GM06990 (cell line): ENCODE measurements at regions not wholly inside any gene's neighbourhood (a gene's known extent, or its start where the extent isn't known, plus 50 kb on each side); places are given as distances from the start of the nearest gene placed in this dataset.

Experiments
- DNase-seq: peaks from one replicate; pipeline ENCODE4 v3.0.0-alpha.2; 2011; ENCODE audit not compliant: insufficient read length; ENCODE audit errors: extremely low read depth
- H3K27me3 ChIP-seq: replicated peaks from 2 replicates; pipeline ENCODE4 v1.6.0; 2011; ENCODE audit warnings: low read length; ENCODE audit not compliant: control insufficient read depth, insufficient read depth
- H3K36me3 ChIP-seq: 2 replicates; pipeline ENCODE4 v1.5.1; 2011; ENCODE audit warnings: low read length; ENCODE audit not compliant: control insufficient read depth, insufficient read depth
- H3K4me3 ChIP-seq: replicated peaks from 2 replicates; pipeline ENCODE4 v1.5.1; 2011; ENCODE audit warnings: low read depth, mild to moderate bottlenecking, control low read depth, low read length
- TF ChIP-seq, protein P1 (sequence below): IDR thresholded peaks from 2 replicates; pipeline ENCODE4 v1.5.1; 2011; ENCODE audit warnings: low read length, control low read depth, mild to moderate bottlenecking, inconsistent platforms; ENCODE audit not compliant: insufficient read depth, poor library complexity, severe bottlenecking

GRCh38 chr4:71258323-71258722 is 80.5 kb upstream of the SLC4A4 start:
- no peaks in the 10 kb centered on the region for H3K36me3 ChIP-seq
- no peak overlapping the region for H3K4me3 ChIP-seq
- TF ChIP-seq, protein P1, sequence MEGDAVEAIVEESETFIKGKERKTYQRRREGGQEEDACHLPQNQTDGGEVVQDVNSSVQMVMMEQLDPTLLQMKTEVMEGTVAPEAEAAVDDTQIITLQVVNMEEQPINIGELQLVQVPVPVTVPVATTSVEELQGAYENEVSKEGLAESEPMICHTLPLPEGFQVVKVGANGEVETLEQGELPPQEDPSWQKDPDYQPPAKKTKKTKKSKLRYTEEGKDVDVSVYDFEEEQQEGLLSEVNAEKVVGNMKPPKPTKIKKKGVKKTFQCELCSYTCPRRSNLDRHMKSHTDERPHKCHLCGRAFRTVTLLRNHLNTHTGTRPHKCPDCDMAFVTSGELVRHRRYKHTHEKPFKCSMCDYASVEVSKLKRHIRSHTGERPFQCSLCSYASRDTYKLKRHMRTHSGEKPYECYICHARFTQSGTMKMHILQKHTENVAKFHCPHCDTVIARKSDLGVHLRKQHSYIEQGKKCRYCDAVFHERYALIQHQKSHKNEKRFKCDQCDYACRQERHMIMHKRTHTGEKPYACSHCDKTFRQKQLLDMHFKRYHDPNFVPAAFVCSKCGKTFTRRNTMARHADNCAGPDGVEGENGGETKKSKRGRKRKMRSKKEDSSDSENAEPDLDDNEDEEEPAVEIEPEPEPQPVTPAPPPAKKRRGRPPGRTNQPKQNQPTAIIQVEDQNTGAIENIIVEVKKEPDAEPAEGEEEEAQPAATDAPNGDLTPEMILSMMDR = no peak
- DNase-seq = no peak
- no peaks in the 10 kb centered on the region for H3K27me3 ChIP-seq

DNA sequence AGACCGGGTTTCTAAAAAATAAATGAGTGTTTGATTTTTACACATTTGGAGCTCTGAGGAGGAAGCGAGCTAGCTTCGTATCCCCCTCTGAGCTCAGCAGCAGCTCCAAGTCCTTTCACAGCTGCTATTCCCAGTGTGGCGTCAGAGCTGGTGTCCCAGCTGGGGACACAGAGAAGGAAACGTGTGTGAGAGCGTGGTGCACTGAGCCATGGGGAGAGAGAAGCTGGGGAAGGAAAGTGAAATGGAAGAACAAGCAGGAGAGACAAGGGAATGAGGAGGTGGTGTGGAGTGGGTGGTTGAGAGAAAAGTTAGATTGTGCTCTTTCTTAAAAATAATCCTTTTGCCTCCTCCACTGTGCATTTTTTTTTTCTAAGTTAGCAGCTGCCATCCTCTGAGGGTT is 79.5 kb upstream of the SLC4A4 start:
- Histone ChIP-seq H3K27me3 (no peaks in the 10 kb centered on the region), H3K4me3 (no peak overlapping the region), H3K36me3 (no peaks in the 10 kb centered on the region)
- DNase-seq = no peak
- TF ChIP-seq, protein P1 = no peak

- H3K4me3 ChIP-seq = no peak overlapping the region
- no peak for DNase-seq
Observed at GRCh38 chr4:71259911-71260331, 78.9 kb upstream of the SLC4A4 start.

GRCh38 chr4:71260544-71260943 is 78.3 kb upstream of the SLC4A4 start:
- TF ChIP-seq, protein P1 = no peak
- Histone ChIP-seq H3K36me3 (no peaks in the 10 kb centered on the region), H3K4me3 (no peak overlapping the region), H3K27me3 (no peaks in the 10 kb centered on the region)
- no peak for DNase-seq

More at GRCh38 chr4:71259911-71260331, 78.9 kb upstream of the SLC4A4 start:
- TF ChIP-seq, protein P1 = no peak
- Histone ChIP-seq H3K27me3 (no peaks in the 10 kb centered on the region), H3K36me3 (no peaks in the 10 kb centered on the region)

GRCh38 chr4:71261001-71261400 is 77.8 kb upstream of the SLC4A4 start:
- DNase-seq = no peak

More at GRCh38 chr4:71261001-71261400, 77.8 kb upstream of the SLC4A4 start:
- Histone ChIP-seq H3K27me3 (no peaks in the 10 kb centered on the region), H3K36me3 (no peaks in the 10 kb centered on the region), H3K4me3 (no peak overlapping the region)
- TF ChIP-seq, protein P1 = no peak
